Neural progenitor cell (in vitro differentiated cells): ENCODE measurements at regions not wholly inside any gene's neighbourhood (a gene's known extent, or its start where the extent isn't known, plus 50 kb on each side); places are given as distances from the start of the nearest gene placed in this dataset.

Source experiments
- CTCF ChIP-seq: fragments of 200-600 bp; sonication (generic); IDR thresholded peaks from 2 replicates; pipeline ENCODE4 v1.5.1; 2017; ENCODE audit warnings: antibody characterized with exemption, mild to moderate bottlenecking
- EZH2 ChIP-seq: fragments of 200-600 bp; sonication (generic); IDR thresholded peaks from 2 replicates; pipeline ENCODE4 v1.6.1; 2017; ENCODE audit warnings: antibody characterized with exemption, mild to moderate bottlenecking, moderate library complexity

- TF ChIP-seq CTCF = no peak
- no peak for TF ChIP-seq EZH2
These were observed 752.2 kb downstream of the GALR1 start for GRCh38 chr18:78001811-78002210.
